ENCODE measurements at regions not wholly inside any gene's neighbourhood (a gene's known extent, or its start where the extent isn't known, plus 50 kb on each side); places are given as distances from the start of the nearest gene placed in this dataset.

- no peak for TF ChIP-seq CTCF (IDR thresholded peaks at IDR 0.05; ENCODE audit: control insufficient read depth, insufficient read depth, low read depth, low read length, missing control alignments)
- no peak overlapping the region for H3K4me3 ChIP-seq (ENCODE audit: control insufficient read depth, low read depth, low read length)
- DNase-seq (ENCODE audit: low read depth): no peak
Observed at GRCh38 chr5:100186181-100186580, 349.0 kb upstream of the FAM174A start.

GRCh38 chr5:100182402-100182801 is 352.8 kb upstream of the FAM174A start:
- no peak for TF ChIP-seq CTCF (IDR thresholded peaks at IDR 0.05; ENCODE audit: control insufficient read depth, insufficient read depth, low read depth, low read length, missing control alignments)
- H3K4me3 ChIP-seq (ENCODE audit: control insufficient read depth, low read depth, low read length): no peak overlapping the region
- DNase-seq (ENCODE audit: low read depth): no peak

- H3K4me3 ChIP-seq (ENCODE audit: control insufficient read depth, low read depth, low read length): no peak overlapping the region
- no peak for TF ChIP-seq CTCF (IDR thresholded peaks at IDR 0.05; ENCODE audit: control insufficient read depth, insufficient read depth, low read depth, low read length, missing control alignments)
- no peak for DNase-seq (ENCODE audit: low read depth)
Observed at GRCh38 chr5:100175346-100175745, 359.8 kb upstream of the FAM174A start.

- no peak for DNase-seq (ENCODE audit: low read depth)
- no peak overlapping the region for H3K4me3 ChIP-seq (ENCODE audit: control insufficient read depth, low read depth, low read length)
Observed at GRCh38 chr5:100165309-100165708, 369.9 kb upstream of the FAM174A start.

GRCh38 chr5:100161868-100162267 is 373.3 kb upstream of the FAM174A start:
- no peak overlapping the region for H3K4me3 ChIP-seq (ENCODE audit: control insufficient read depth, low read depth, low read length)
- no peak for TF ChIP-seq CTCF (IDR thresholded peaks at IDR 0.05; ENCODE audit: control insufficient read depth, insufficient read depth, low read depth, low read length, missing control alignments)
- DNase-seq (ENCODE audit: low read depth): no peak

More at GRCh38 chr5:100165309-100165708, 369.9 kb upstream of the FAM174A start:
- TF ChIP-seq CTCF (IDR thresholded peaks at IDR 0.05; ENCODE audit: control insufficient read depth, insufficient read depth, low read depth, low read length, missing control alignments): no peak

- DNase-seq (ENCODE audit: low read depth): no peak
- TF ChIP-seq CTCF (IDR thresholded peaks at IDR 0.05; ENCODE audit: control insufficient read depth, insufficient read depth, low read depth, low read length, missing control alignments): no peak
- no peak overlapping the region for H3K4me3 ChIP-seq (ENCODE audit: control insufficient read depth, low read depth, low read length)
Observed at GRCh38 chr5:100157066-100157465, 378.1 kb upstream of the FAM174A start.

- no peak overlapping the region for H3K4me3 ChIP-seq (ENCODE audit: control insufficient read depth, low read depth, low read length)
- no peak for TF ChIP-seq CTCF (IDR thresholded peaks at IDR 0.05; ENCODE audit: control insufficient read depth, insufficient read depth, low read depth, low read length, missing control alignments)
- DNase-seq (ENCODE audit: low read depth): no peak
Observed at GRCh38 chr5:100148239-100148638, 386.9 kb upstream of the FAM174A start.
